Hypothalamus (tissue), 51 donors: ENCODE measurements at regions not wholly inside any gene's neighbourhood (a gene's known extent, or its start where the extent isn't known, plus 50 kb on each side); places are given as distances from the start of the nearest gene placed in this dataset.
A peak's percentile ranks its signal among the peaks of the same experiment; 100 is the strongest.

ENCODE experiments used
- DNase-seq, 51 donors: peaks; one replicate each; lab custom pipeline; 2025; lab: John Stamatoyannopoulos, UW

DNA sequence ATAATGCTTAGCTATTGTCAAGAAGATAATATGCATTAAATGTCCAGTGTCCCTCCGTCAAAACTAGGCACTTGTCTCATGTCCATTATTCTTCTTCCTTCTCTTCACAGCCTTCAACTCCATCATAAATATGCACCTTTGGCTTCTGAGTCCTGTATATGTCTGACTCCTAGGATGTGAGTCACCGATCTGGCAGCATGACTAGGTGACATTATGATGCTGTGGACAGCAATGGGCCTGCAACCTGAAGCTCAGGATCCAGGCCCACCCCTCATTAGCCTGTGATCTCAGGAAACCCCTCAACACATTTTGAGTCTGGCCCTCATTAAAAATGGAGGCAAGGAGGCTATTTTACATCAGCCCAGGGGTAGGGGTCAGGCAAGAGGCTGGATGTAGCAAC is 362.5 kb upstream of the ZMIZ1 start:
- DNase-seq = no peak

DNA sequence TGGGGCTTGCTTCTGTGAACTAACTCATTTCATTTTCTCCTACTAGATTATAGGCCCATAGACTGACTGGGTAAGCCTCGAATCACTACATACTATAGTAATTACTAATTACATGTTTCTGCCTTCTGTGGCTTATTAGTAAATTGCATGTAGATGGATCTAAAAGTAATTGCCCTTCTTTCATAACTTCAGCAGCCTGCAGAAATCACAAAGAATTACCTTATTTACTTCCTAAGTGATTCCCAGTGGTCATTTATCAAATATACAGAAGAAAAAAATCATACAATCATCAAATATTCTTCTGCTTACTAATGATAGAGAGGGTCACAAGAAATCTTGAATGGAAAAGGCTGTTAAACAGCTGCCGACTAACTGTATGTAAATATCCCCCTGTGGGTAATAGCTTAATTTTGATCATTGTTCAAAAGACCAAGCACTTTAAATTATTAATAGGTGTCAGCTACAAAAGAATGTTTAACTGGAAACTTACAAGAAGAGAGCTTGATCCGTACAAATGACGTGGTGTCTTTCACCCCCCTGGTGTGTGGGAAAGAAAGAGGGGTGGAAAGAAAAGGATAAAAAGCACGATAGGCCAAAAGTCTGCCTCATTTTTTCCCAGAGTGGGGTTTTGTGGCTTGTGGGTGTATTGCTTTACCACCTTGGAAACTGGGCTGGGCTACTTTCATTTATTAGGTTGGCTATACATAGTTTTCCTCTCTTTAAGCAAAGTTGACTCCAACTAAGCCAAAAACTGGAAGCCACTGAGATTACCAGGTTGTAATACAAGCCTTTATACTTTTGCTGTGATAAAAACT is 361.8 kb upstream of the ZMIZ1 start:
- DNase-seq = no peak

DNA sequence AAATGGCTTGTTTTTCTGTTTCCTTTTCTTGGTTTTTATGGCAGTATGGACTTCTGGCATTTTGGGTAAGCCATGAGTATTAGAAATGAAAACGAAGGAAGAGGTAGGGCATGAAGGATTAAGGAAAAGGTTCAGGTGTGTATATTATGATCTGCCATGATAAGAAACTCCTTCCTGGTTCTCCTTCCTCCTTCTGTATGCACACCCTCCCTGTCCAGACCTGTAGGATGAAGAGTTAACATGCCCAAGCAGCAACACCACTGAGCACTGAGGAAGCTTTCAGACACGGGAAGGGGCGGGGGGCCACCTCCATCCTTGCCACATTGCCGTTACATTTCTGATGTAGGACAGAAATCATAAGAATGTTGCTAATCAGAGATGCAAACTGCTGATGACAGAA is 361.0 kb upstream of the ZMIZ1 start:
- DNase-seq = no peak

DNA sequence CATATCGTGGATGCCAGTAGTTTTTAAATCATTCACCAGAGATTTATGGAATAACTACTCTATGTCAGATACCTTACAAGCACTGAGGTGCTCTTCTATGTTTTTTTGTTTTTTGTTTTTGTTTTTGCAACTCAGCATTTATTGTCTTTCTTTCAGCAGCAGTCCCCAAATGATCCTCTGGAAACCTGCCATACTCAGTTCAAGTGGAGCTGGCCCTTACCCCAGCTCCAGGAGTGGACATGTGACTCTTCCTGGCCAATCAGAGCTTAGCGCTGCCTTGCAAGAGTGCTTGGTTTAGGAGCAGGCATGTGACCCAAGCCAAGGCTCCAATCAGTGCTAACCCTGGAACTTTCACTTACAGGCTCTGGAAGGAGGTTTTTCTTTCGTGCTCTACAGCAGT is 356.6 kb upstream of the ZMIZ1 start:
- DNase-seq = peak in 21 of 51 donors; percentile 7 to 71 (median 32)

DNA sequence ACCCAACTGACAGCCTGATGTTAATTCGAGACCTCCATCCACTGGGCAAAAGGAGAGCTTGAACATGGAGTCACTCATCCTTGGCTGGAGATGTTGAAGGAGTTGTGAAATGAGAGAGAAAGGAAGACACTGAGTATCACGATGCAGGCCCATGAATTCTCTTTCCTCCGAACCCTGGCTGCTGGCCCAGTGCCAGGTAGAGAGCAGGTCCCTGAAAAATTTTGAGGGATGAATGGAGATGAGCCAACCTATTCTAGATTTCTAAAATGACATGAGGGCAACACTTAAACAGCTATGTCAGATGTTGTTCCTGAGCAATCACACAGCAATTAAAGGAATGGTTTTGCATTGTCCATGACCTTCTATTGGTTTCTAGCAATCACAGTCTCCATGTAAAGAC is 355.1 kb upstream of the ZMIZ1 start:
- no peak for DNase-seq

DNA sequence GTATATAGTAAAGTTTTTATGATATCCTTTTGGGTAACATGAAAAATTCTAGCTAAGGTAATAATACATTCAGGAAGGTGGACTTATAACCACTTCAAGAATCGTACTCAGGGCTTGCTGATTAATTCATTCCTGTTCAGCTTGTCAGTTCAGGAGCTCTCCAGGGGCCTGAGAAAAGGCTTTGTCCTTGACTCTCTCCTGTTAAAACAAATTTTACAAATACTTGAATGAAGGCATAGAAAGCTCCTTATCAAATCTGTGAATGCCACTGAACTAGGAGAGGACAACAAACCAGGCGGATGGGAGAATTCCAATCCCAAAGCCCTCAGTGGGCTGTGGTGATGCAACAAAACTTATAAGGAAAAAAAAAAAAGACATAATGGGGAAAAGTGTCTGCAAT is 354.5 kb upstream of the ZMIZ1 start:
- no peak for DNase-seq

DNA sequence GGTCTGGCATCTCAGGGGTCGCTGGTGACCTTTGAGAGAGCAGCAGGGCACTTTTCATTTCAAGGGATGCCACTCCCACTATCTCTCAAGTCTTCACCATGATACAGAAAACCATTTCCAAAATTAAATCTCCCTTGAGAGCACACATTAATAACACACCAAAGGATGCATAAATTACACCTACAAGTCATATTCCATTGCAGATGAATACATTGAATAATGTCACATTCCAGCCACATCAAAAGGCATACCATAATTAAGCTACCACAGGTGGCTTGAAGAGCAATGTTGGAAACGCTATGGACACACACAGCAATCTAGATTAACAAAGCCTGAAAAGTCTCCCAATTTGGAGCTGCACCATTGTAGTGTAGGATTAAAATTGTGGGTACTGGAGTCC is 353.3 kb upstream of the ZMIZ1 start:
- DNase-seq = no peak

DNA sequence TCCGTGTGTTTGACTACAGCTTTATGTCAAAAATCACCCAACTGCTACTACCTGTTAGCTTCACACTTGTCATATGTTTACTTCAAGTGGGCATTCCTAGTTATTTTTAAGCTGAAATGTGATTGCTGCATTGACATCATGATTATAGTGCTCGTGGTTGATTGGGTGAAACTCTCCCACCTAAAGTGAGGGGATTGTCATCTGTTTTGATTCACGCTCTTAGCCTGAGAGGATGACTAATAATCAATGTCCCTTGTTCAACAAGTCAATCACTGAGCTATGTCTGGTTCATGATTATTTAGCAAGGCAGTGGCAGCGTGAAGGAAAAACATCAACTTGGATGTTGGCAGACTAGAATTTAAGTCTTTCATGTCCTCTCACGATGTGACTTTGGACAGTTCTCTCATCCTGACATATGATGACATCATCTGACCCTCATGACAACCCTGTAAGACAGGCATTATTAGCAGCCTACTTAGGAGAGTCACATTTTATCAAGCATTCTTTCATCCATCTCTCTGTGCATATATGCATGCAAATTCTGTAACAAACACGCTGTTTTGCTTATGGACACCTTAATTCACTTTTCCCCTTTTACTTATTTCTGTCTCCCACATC is 352.6 kb upstream of the ZMIZ1 start:
- DNase-seq = no peak

DNA sequence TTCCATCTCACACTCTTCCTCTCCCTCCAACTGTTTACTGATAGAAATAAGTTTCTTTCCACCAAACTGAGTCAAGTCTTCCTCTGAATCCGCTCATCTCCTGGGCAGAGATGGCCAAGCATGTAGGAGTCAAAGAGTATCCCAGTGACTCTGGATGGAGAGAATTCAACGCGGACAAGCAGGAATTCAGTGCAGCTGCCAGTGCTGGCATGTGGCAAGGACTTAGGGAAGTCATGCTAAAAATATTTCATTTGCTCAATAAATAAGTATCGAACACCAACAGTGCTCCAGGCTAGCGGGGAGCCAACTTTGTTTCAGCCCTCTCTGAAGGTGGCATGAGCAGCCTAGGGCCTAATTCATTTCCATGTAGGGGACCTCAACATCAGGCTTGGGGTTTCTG is 351.6 kb upstream of the ZMIZ1 start:
- DNase-seq = no peak

DNA sequence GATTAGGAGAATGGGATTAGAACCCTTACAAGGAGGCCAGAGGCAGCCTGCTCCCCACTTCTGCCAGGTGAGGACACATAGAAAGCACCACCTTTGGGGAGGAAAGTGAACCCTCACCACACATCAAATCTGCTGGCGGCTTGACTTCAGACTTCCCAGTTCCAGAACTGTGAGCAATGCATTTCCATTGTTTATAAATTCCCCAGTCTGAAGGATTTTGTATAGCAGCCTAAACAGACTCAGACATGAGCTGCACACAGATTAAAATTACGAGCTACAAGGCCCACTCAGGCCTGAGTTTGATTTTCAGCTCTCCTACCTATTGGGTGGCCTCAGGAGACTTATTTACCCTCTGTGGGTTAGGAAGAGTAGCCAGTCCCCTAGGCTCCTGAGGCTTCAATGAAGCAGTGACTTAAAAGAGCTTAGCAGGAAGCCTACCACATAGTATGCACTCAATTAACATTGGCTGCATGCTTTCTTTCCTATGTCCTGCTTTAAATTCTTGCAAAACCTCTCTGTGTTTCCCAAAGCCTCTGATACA is 350.7 kb upstream of the ZMIZ1 start:
- no peak for DNase-seq

DNA sequence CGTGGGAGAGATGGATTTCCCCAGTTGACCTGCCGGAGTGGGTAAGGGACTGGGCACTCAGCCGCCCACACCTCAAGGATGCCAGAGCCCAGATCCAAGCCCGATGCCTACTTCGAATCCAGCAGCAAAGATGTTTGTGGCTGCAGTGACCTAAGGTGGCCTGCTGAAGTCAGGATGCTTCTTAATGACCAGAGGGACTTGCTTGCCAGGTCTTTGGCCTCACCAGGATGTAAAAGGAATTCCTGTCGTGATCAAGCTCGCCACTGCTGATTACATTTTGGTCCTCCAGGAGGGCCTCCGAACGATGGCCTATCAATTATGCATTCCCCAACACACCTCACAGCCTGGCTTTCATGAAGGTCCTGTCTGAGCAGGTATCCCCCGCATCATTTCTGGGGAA is 349.5 kb upstream of the ZMIZ1 start:
- no peak for DNase-seq

DNA sequence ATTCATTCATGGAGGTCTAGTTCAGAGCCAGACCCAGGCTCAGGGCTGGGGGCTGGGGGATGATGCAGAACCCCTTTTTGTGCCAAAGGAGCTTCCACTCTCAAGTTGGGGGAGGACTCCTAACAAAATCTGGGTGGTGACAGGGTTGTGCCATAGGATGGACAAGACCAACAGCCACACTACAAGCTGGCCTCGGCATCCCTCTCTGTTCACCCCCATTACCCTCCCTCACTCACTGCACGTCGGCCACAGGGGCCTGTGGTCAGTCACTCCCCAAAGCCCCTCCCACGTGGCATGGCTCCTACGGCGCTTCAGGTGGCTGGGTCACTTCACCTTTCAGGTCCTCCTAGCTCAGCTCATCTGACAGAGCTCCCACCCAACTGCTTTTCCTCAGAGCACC is 348.7 kb upstream of the ZMIZ1 start:
- DNase-seq = no peak

DNA sequence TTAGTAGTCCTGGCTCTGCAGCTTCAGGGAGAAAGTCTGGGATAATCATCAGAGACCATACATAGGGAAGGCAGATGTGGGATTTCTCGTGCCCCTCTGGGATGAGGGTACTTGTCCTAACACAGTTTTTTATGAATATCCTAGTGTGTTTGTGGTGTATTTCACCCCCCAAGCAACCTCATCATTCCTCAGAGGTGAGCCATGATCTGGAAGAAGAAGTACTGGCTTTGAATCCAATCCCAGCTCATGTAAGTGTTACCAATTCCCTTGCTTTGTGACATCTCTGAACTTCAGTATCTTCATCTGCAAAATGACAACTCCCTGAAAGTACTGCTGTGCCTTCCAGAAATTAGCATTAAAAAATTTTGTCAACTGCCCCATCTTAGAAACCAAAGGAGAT is 347.5 kb upstream of the ZMIZ1 start:
- DNase-seq = no peak

DNA sequence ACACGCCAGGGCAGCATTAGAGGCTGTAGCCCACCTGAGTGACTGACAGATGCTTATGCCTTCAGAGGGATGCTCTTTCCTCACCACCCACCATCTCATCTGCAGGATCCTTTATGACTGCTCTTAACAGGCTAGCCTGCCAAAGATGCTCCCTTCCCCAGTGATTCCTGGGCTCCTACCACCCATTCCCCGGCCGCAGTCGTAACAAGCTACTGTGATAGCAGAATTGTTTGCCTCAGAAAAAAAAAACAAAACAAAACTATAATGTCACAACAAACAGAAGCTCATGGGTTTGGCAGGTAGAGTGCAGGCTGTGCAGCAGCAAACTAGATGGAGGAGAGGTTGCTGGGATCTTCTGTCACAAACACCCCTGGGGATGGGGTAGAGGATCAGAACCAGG is 343.9 kb upstream of the ZMIZ1 start:
- no peak for DNase-seq

DNA sequence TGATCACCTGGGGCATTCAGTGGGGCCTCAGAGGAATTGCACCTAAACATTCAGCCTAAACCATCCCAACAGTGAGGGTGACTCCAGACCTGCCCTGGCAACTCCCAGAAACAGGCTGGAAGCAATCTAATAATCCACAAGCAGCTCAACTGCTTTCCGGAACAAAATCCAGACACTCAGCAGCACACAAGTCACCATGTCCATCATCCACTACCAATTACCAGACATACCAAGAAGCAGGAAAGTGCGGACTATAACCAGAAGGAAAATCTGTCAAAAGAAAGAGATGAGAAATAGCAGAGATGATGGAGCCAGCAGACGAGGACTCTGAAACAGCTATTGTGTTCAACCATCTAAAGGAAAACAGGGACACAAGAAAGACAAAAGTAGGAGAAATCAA is 342.6 kb upstream of the ZMIZ1 start:
- DNase-seq = no peak

DNA sequence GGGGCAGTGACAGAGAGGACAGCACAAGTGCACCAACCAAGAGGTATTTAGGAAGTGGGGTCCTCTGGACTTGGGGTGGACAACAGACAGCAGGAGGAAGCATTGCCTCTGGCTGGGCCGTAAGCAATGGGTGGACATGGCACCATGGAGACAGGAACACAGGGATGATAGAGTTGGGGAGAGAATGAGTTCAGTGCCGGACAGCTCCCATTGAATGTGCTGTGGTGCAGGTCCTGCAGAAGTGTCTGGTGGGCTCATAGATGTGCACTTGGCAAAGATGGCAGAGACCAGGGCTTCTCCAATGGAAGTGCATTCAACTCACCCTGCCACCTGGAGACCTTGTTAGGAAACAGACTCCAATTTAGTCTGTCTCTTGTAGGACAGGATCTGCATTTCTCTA is 341.5 kb upstream of the ZMIZ1 start:
- no peak for DNase-seq

DNA sequence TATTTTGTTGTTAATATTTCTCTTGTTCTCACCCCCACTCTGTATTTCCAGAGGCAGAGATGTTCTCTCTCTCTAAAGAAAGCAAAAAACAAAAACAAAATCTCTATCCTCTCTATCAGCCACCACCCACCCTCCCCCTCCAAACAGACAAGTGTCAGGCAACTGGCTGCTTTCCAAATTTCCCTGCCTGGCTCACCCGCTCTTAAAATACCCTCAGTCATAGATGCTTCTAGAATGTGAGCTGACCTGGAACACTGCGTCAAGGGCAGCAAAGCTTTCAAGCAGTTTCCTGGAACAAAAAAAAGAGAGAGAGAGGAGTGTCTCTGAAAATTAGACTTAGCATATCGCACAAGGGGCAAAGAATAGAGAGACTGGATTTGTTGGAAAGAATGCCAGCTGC is 341.0 kb upstream of the ZMIZ1 start:
- peak in 18 of 51 donors; percentile 2 to 42 (median 13) for DNase-seq

DNA sequence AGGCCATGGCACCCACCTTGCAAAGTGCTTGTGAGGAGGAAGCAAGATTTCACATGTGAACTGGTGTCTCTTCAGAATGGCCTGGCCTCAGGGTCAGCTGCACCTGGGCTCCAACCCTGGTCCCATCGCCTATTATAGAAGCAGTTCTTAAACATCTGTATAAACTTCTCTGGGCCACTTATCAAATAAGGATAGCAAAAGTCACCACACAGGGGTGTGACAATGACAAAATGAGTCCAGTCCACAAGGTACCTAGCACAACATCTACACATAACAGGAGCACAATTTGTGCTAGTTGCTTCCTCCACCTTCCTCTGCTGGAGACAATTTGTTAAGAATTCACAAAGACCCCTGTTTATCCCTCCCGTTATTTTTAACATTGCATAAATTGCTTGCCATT is 340.6 kb upstream of the ZMIZ1 start:
- no peak for DNase-seq

DNA sequence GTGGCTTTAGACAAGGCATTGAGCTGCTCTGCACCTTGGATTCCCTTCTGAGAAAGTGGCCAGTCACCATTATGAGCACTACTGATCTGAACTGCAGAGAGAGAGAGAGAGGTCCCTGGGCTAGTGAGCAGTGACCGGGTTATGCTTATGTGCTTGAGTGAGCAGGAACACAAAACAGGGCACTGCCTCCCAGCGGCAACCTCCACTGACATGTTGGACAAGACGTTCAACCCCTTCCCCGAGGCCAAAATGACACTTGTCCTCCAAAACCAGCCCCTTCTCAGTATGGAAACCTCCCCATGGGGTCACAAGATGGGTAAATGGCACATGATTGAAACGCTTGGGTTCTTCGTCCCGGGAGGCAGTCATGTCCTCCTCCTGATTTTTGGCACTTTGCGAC is 339.4 kb upstream of the ZMIZ1 start:
- DNase-seq = no peak

DNA sequence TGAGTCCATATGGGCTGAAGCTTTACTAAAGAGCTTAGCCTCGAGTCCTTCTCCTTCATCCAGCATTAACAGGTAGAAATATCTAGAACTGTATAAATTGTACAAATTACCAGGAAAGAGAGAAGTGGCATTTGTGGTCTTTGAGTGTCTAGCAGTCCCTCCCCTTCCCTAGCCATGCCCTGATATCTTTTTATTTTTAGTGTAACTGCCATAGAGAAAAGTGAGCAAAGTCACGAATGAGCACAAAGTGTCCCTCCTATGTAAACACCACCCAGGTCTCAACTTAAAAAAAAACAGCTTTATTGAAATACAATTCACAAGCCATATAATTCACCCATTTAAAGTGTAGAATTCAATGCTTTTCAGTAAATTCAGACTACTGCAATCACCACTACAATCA is 339.0 kb upstream of the ZMIZ1 start:
- no peak for DNase-seq

DNA sequence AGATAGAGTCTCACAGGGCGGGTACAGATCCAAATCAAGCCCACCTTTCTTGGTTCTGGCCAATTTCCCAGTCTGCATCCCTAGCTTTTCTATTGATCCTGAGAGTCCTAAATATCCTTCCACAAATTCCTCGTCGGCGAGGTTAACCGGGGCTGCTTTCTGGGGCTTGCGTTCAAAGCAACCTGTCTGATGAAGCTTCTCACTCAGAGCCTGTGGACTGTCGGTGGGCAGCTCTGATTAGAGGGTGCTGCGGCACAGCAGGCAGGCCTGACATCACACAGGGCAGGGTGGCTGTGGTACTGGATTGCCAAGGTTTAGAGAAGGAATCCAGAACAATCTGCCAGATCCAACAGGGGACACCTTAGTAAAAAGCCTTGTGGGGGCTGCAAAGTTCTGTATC is 338.0 kb upstream of the ZMIZ1 start:
- no peak for DNase-seq

DNA sequence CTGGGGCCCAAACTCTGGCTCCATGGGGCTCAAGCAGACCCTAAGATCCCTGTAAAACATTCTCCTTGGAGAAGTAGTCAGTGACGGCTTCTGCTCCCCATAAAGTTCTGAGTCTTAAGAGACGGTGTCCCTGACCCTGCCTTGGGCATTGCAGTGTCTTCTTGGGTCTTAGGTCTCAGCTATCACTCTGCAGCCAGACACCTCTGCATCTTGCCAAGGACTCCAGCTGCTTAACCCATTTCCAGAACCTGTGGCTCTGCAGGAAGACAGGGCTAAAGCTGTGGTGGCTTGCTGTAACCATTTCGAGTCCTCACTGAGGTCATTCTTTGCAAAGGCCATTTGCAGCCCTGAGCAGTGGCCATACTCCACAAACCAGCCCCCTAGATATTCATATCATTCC is 337.1 kb upstream of the ZMIZ1 start:
- DNase-seq = no peak
